SK-N-SH (cell line): ENCODE measurements at regions not wholly inside any gene's neighbourhood (a gene's known extent, or its start where the extent isn't known, plus 50 kb on each side); places are given as distances from the start of the nearest gene placed in this dataset.

Experiments used
- CTCF ChIA-PET: fragments of 300-600, 350-600 bp; formaldehyde crosslinking; extraction: SDS; loops from one replicate; lab custom pipeline; 2021; lab: Yijun Ruan, JAX
- POLR2A ChIA-PET: fragments of 350-600 bp; sonication (Branson Sonifier 250); formaldehyde crosslinking; extraction: SDS; loops from one replicate; lab custom pipeline; 2020; ENCODE audit warnings: antibody characterized with exemption, inconsistent platforms; lab: Yijun Ruan, JAX
- DNase-seq: peaks from one replicate; pipeline ENCODE4 v3.0.0; 2012
- H2AFZ ChIP-seq: fragments of 200-600 bp; sonication (generic); 2 replicates; pipeline ENCODE4 v1.8.1; 2016; ENCODE audit warnings: antibody characterized with exemption, mild to moderate bottlenecking, low read depth
- H3F3A ChIP-seq: fragments of 200-600 bp; sonication (generic); replicated peaks from 2 replicates; pipeline ENCODE3; 2016; ENCODE audit warnings: antibody characterized with exemption, mild to moderate bottlenecking; ENCODE audit not compliant: insufficient read depth
- H3K27ac ChIP-seq, 2 experiments: fragments of 200-500 bp in 1 of 2; fragments of 200-600 bp in 1 of 2; sonication (Bioruptor generic) in 1 of 2; sonication (generic), shearing (Covaris generic) in 1 of 2; 2 replicates each; pipeline versions ENCODE4 v1.5.1 to v1.6.1; 2014 to 2016; ENCODE audit warnings: low read depth in 2 of 2, inconsistent platforms in 1 of 2, low read length in 1 of 2, mild to moderate bottlenecking in 1 of 2, mixed read lengths in 1 of 2
- H3K27me3 ChIP-seq: fragments of 200-600 bp; sonication (generic), shearing (Covaris generic); 2 replicates; pipeline ENCODE4 v1.6.1; 2016; ENCODE audit warnings: mixed run types; ENCODE audit not compliant: insufficient read depth
- H3K36me3 ChIP-seq, 2 experiments: fragments of 200-500 bp in 1 of 2; fragments of 200-600 bp in 1 of 2; sonication (Bioruptor generic) in 1 of 2; sonication (generic) in 1 of 2; replicated peaks in 1 of 2; 2 replicates each; pipeline versions ENCODE3 to v1.5.1; 2014 to 2016; ENCODE audit warnings: low read length in 1 of 2, mild to moderate bottlenecking in 1 of 2; ENCODE audit not compliant: insufficient read depth in 2 of 2, control insufficient read depth in 1 of 2
- H3K4me1 ChIP-seq, 2 experiments: fragments of 200-500 bp in 1 of 2; fragments of 200-600 bp in 1 of 2; sonication (Bioruptor generic) in 1 of 2; sonication (generic), shearing (Covaris generic) in 1 of 2; 2 replicates each; pipeline versions ENCODE4 v1.5.1 to v1.6.1; 2014 to 2016; ENCODE audit warnings: low read depth in 1 of 2, low read length in 1 of 2, mixed run types in 1 of 2; ENCODE audit not compliant: insufficient read depth in 2 of 2, control insufficient read depth in 1 of 2
- H3K4me2 ChIP-seq: fragments of 200-600 bp; sonication (generic), shearing (Covaris generic); 2 replicates; pipeline ENCODE4 v1.6.1; 2017; ENCODE audit warnings: mixed run types
- H3K4me3 ChIP-seq, 2 experiments: fragments of 200-500 bp in 1 of 2; fragments of 200-600 bp in 1 of 2; sonication (Bioruptor generic) in 1 of 2; sonication (generic), shearing (Covaris generic) in 1 of 2; 2 replicates each; pipeline versions ENCODE4 v1.5.1 to v1.8.1; 2014 to 2016; ENCODE audit warnings: low read depth in 2 of 2, inconsistent platforms in 1 of 2, low read length in 1 of 2, mild to moderate bottlenecking in 1 of 2, mixed read lengths in 1 of 2, moderate library complexity in 1 of 2
- H3K79me2 ChIP-seq: fragments of 200-600 bp; sonication (generic); 2 replicates; pipeline ENCODE4 v1.8.1; 2017; ENCODE audit warnings: mild to moderate bottlenecking; ENCODE audit not compliant: insufficient read depth
- H3K9ac ChIP-seq: fragments of 200-600 bp; sonication (generic); 2 replicates; pipeline ENCODE4 v1.6.1; 2017; ENCODE audit warnings: mixed run types
- H3K9me2 ChIP-seq: fragments of 200-600 bp; sonication (generic); 2 replicates; pipeline ENCODE4 v1.6.1; 2017; ENCODE audit warnings: mixed run types
- H3K9me3 ChIP-seq: fragments of 200-600 bp; sonication (generic); 2 replicates; pipeline ENCODE4 v1.6.1; 2017; ENCODE audit warnings: mixed run types, mild to moderate bottlenecking, moderate library complexity
- H4K20me1 ChIP-seq: fragments of 200-600 bp; sonication (generic); 2 replicates; pipeline ENCODE4 v1.6.1; 2017; ENCODE audit warnings: mild to moderate bottlenecking, mixed run types; ENCODE audit not compliant: insufficient read depth
- ELF1 ChIP-seq: IDR thresholded peaks from 2 replicates; pipeline ENCODE4 v1.4.0; 2012
- EP300 ChIP-seq, 2 experiments: IDR thresholded peaks; 2 replicates each; pipeline versions ENCODE4 v1.4.0 to v1.6.1; 2012; ENCODE audit warnings: borderline replicate concordance in 1 of 2, low read depth in 1 of 2, low read length in 1 of 2
- EZH2phosphoT487 ChIP-seq: fragments of 200-600 bp; sonication (generic); IDR thresholded peaks from 2 replicates; pipeline ENCODE4 v1.6.1; 2017; ENCODE audit warnings: low read depth, mixed run types, mild to moderate bottlenecking, antibody characterized with exemption, moderate library complexity, borderline replicate concordance
- FOXJ3 ChIP-seq: sonication (generic); formaldehyde crosslinking; IDR thresholded peaks from 2 replicates; pipeline ENCODE4 v1.5.1; 2020; ENCODE audit warnings: mild to moderate bottlenecking, missing genetic modification reagents
- GABPA ChIP-seq: IDR thresholded peaks from 2 replicates; pipeline ENCODE4 v1.4.0; 2012; ENCODE audit warnings: low read depth, mild to moderate bottlenecking
- JUND ChIP-seq: IDR thresholded peaks from 2 replicates; pipeline ENCODE4 v1.4.0; 2012
- MEF2A ChIP-seq: IDR thresholded peaks from 2 replicates; pipeline ENCODE4 v1.4.0; 2012; ENCODE audit warnings: low read depth, borderline replicate concordance
- NRF1 ChIP-seq: IDR thresholded peaks from 2 replicates; pipeline ENCODE4 v1.6.1; 2012; ENCODE audit warnings: low read depth, mild to moderate bottlenecking, low read length
- POLR2AphosphoS5 ChIP-seq: IDR thresholded peaks from 2 replicates; pipeline ENCODE4 v1.6.1; 2012; ENCODE audit warnings: low read depth, low read length
- RAD21 ChIP-seq: IDR thresholded peaks from 2 replicates; pipeline ENCODE4 v1.6.1; 2012; ENCODE audit warnings: mild to moderate bottlenecking, low read length
- RXRA ChIP-seq: IDR thresholded peaks from 2 replicates; pipeline ENCODE4 v1.4.0; 2012; ENCODE audit warnings: low read depth, mild to moderate bottlenecking, borderline replicate concordance
- SIN3A ChIP-seq: IDR thresholded peaks from 2 replicates; pipeline ENCODE4 v1.6.1; 2012; ENCODE audit warnings: low read depth, mild to moderate bottlenecking, low read length, moderate library complexity, borderline replicate concordance
- SMC3 ChIP-seq: IDR thresholded peaks from 2 replicates; pipeline ENCODE4 v1.6.1; 2012; ENCODE audit warnings: low read depth, low read length, improper control_type of control experiment
- TCF12 ChIP-seq: IDR thresholded peaks from 2 replicates; pipeline ENCODE4 v1.4.0; 2012
- USF1 ChIP-seq: IDR thresholded peaks from 2 replicates; pipeline ENCODE4 v1.4.0; 2012; ENCODE audit warnings: low read depth, borderline replicate concordance
- YY1 ChIP-seq: IDR thresholded peaks from 2 replicates; pipeline ENCODE4 v1.4.0; 2012; ENCODE audit warnings: low read depth, mild to moderate bottlenecking
- WGBS: methylation state at CpG from one replicate; pipeline ENCODE4 v1.1.6; 2017; ENCODE audit warnings: low lambda C conversion rate; 5-methylcytosine and 5-hydroxymethylcytosine counted together
- TF ChIP-seq, protein P1 (sequence below): fragments of 200-600 bp; sonication (generic); IDR thresholded peaks from 2 replicates; pipeline ENCODE4 v1.6.1; 2017; ENCODE audit warnings: antibody characterized with exemption, mild to moderate bottlenecking, moderate library complexity
- TF ChIP-seq, protein P2 (sequence below): fragments of 150-350 bp; IDR thresholded peaks from 2 replicates; pipeline ENCODE4 v1.6.1; 2016; ENCODE audit warnings: mild to moderate bottlenecking, low read depth, low read length
- TF ChIP-seq, protein P3 (sequence below): IDR thresholded peaks from 2 replicates; pipeline ENCODE4; 2012
- TF ChIP-seq, protein P4 (sequence below): fragments of 150-350 bp; IDR thresholded peaks from 2 replicates; pipeline ENCODE4 v1.6.1; 2017; ENCODE audit warnings: antibody characterized with exemption, low read length, low read depth, borderline replicate concordance

- Histone ChIP-seq H4K20me1 (no peaks in the 10 kb centered on the region), H3K9me2 (no peaks in the 10 kb centered on the region), H3K79me2 (no peaks in the 10 kb centered on the region), H3K4me3 (no peak overlapping the region), H3K36me3 (no peaks in the 10 kb centered on the region), H3K9ac (no peak overlapping the region), H3F3A (no peaks in the 10 kb centered on the region), H3K4me1 (no peaks in the 10 kb centered on the region), H3K27me3 (no peaks in the 10 kb centered on the region)
- ChIA-PET CTCF (interaction anchor here (0.8 to 1.6 kb wide), 6 partner anchors 8 to 1750 kb away, joined by 3 to 6 read pairs (median 4); no protein-coding TSS in a partner anchor), POLR2A (no interaction called here)
- 57% methylated on average over 5 of the region's 5 CpGs for WGBS
- TF ChIP-seq JUND (no peak), RAD21 (no peak), EP300 (IDR thresholded peaks at IDR 0.05; ENCODE audit: borderline replicate concordance in 1 of 2, low read depth in 1 of 2, low read length in 1 of 2) (no peak), MEF2A (no peak), SMC3 (no peak), YY1 (no peak), SIN3A (no peak), TCF12 (no peak), POLR2AphosphoS5 (no peak), RXRA (no peak), FOXJ3 (CRISPR knock-in tag) (no peak), EZH2phosphoT487 (no peak), GABPA (no peak), ELF1 (no peak), USF1 (no peak), NRF1 (no peak)
- TF ChIP-seq, protein P1, sequence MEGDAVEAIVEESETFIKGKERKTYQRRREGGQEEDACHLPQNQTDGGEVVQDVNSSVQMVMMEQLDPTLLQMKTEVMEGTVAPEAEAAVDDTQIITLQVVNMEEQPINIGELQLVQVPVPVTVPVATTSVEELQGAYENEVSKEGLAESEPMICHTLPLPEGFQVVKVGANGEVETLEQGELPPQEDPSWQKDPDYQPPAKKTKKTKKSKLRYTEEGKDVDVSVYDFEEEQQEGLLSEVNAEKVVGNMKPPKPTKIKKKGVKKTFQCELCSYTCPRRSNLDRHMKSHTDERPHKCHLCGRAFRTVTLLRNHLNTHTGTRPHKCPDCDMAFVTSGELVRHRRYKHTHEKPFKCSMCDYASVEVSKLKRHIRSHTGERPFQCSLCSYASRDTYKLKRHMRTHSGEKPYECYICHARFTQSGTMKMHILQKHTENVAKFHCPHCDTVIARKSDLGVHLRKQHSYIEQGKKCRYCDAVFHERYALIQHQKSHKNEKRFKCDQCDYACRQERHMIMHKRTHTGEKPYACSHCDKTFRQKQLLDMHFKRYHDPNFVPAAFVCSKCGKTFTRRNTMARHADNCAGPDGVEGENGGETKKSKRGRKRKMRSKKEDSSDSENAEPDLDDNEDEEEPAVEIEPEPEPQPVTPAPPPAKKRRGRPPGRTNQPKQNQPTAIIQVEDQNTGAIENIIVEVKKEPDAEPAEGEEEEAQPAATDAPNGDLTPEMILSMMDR, result no peak
- TF ChIP-seq, protein P2, sequence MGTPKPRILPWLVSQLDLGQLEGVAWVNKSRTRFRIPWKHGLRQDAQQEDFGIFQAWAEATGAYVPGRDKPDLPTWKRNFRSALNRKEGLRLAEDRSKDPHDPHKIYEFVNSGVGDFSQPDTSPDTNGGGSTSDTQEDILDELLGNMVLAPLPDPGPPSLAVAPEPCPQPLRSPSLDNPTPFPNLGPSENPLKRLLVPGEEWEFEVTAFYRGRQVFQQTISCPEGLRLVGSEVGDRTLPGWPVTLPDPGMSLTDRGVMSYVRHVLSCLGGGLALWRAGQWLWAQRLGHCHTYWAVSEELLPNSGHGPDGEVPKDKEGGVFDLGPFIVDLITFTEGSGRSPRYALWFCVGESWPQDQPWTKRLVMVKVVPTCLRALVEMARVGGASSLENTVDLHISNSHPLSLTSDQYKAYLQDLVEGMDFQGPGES, result no peak
- TF ChIP-seq, protein P3, sequence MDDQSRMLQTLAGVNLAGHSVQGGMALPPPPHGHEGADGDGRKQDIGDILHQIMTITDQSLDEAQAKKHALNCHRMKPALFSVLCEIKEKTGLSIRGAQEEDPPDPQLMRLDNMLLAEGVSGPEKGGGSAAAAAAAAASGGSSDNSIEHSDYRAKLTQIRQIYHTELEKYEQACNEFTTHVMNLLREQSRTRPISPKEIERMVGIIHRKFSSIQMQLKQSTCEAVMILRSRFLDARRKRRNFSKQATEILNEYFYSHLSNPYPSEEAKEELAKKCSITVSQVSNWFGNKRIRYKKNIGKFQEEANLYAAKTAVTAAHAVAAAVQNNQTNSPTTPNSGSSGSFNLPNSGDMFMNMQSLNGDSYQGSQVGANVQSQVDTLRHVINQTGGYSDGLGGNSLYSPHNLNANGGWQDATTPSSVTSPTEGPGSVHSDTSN, result no peak
- TF ChIP-seq, protein P4, sequence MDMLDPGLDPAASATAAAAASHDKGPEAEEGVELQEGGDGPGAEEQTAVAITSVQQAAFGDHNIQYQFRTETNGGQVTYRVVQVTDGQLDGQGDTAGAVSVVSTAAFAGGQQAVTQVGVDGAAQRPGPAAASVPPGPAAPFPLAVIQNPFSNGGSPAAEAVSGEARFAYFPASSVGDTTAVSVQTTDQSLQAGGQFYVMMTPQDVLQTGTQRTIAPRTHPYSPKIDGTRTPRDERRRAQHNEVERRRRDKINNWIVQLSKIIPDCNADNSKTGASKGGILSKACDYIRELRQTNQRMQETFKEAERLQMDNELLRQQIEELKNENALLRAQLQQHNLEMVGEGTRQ, result no peak
- TF ChIP-seq, all 33 proteins: peak for 0
- H3K4me2 ChIP-seq, result no peak overlapping the region
- no peak overlapping the region for H2AFZ ChIP-seq
- no peaks in the 10 kb centered on the region for H3K9me3 ChIP-seq
- no peak overlapping the region for H3K27ac ChIP-seq
- no peak for DNase-seq
These were observed 1719.7 kb upstream of the SLC10A2 start for GRCh38 chr13:104785952-104786351.
